ENCODE measurements at regions not wholly inside any gene's neighbourhood (a gene's known extent, or its start where the extent isn't known, plus 50 kb on each side); places are given as distances from the start of the nearest gene placed in this dataset.

DNA sequence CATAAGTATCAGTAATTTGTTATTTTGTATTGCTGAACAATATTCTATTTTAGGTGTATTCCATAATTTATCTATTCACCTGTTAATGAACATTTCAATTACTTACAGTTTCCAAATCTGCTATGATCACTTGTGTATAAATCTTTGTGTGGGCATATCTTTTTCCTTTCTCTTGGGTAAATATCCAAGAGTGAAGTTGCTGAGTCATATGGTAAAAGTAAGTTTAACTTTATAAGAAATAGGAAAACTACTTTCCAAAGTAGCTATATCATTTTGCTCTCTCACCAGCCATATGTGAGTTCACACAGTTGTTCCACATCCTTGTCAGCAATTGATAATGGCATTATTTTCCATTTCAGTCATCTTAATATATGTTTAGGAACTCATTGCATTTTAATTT lies 66.6 kb upstream of the KITLG start:
- no peaks in the 10 kb centered on the region for H3K4me1 Mint-ChIP-seq
- DNase-seq, result no peak
- no peaks in the 10 kb centered on the region for H3K9me3 Mint-ChIP-seq
- no peak overlapping the region for H3K27ac Mint-ChIP-seq
- H3K27me3 Mint-ChIP-seq, result no peaks in the 10 kb centered on the region
- POLR2A ChIA-PET, result no interaction called here
- H3K4me3 Mint-ChIP-seq, result no peak overlapping the region
- CTCF ChIA-PET, result no interaction called here
- H3K36me3 Mint-ChIP-seq (ENCODE audit: low read depth), result no peaks in the 10 kb centered on the region

DNA sequence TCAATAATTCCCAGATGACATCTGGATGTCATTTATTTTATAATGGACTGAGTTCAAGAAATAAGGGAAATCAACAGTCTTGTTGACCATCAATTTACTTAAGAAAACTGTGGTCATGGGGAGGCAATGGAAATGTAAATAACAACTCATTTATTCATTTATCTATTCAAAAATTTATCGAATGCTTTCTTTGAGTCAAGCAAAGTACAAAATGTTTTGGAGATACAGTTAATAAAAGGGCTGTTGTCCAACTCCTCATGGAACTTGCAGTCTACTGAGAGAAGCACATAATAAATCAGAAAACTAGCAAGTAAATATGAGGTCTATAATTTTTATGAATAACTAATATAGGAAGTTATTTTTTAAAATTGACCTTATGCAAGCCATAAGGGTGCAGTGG lies 65.5 kb upstream of the KITLG start:
- ChIA-PET CTCF (no interaction called here), POLR2A (no interaction called here)
- H3K4me3 Mint-ChIP-seq, result no peak overlapping the region
- H3K4me1 Mint-ChIP-seq, result no peaks in the 10 kb centered on the region
- H3K9me3 Mint-ChIP-seq, result no peaks in the 10 kb centered on the region
- no peaks in the 10 kb centered on the region for H3K36me3 Mint-ChIP-seq (ENCODE audit: low read depth)
- H3K27me3 Mint-ChIP-seq, result no peaks in the 10 kb centered on the region
- no peak overlapping the region for H3K27ac Mint-ChIP-seq
- DNase-seq, result no peak

DNA sequence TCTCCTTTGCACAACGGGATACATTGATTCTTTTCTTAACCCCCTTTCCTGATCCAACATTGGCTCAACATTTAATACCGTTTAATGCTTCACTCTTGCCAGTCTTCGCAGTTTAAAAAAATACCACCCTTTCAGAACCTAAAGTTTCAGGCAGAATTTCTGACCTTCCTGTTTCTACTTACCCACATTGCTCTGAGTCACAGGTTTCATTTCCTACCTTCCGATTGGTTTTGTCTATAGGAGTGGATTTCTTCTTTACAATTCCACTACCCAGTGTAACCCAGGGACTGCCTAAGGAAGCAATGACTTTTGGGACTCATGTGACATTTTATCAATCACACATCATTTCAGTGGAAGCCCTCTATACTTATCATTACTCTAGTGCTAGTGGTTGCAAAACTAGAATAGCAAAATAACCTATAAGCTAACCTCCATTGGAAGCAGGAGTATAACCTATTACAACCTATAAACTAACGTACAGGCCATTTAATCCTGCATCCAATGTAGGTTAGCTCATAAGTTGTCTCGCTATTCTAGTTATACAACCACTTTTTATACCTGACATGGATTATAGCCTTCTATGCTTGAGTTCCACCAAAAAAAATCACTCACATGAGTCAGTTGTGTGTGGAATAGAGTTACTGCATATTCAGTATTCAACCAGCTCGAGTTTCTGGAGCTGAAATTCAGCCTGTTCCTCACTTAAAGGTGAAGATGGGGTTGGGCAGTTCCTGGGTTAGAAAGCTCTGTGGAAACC lies 64.9 kb upstream of the KITLG start:
- no peak overlapping the region for H3K27ac Mint-ChIP-seq
- no peaks in the 10 kb centered on the region for H3K36me3 Mint-ChIP-seq (ENCODE audit: low read depth)
- no peaks in the 10 kb centered on the region for H3K4me1 Mint-ChIP-seq
- H3K27me3 Mint-ChIP-seq, result no peaks in the 10 kb centered on the region
- no peaks in the 10 kb centered on the region for H3K9me3 Mint-ChIP-seq
- H3K4me3 Mint-ChIP-seq, result no peak overlapping the region
- CTCF ChIA-PET, result no interaction called here
- POLR2A ChIA-PET, result no interaction called here
- no peak for DNase-seq

DNA sequence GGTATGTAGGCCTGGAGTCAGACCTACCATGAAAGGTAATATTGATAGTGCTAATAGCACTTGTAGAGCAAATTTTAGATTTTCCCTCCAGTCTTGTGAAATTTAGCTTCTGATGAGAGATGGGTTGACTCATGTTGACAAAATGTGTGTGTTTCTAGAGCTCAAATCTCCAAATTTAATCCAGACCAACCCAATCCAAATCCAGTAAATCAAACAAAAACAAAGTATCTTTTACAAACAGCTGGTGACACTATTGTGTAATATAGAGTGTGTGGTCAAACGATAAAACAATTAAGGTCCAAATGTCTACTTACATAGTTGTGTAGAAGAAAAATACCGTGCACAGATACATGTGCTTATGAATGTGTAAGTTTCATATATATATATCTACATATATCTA lies 63.4 kb upstream of the KITLG start:
- H3K36me3 Mint-ChIP-seq (ENCODE audit: low read depth), result no peaks in the 10 kb centered on the region
- CTCF ChIA-PET, result interaction anchor here (0.7 kb wide), 1 partner anchor 10 kb away, joined by 3 read pairs; no protein-coding TSS in a partner anchor

DNA sequence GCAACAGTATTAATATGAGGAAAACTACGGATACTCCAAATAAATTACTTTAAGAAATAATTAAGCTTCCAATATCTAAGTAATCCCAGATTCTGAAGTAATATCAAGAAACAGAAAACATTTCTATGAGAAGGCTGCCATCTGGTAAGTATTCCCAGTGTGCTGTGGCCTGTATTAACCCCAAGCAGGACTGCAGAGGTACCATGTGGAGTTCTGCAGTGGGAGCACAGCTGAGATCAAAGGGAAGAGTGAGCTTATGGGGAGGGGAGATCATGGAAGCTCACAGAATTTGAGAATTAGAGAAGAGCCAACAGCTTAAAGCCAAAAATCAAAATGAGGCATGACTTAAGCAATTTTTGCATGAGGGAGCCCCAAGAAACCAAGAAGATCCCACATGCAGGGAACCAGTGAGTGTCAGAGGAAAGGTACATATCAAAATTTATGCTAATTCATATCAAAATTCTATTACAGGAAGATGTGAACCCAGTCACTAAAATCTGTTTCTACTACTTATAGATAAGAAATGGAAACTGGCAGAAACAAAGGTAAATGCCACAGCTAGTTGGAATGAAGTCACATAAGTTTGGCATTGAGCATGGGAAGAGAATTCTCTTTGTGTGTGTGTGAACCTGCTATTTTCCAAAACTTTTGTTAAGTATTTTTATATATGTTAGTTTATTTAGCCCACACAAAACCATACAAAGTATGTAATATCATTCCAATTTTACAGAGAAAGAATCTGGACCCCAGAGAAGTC lies 62.6 kb upstream of the KITLG start:
- Mint-ChIP-seq H3K4me3 (no peak overlapping the region), H3K27ac (no peak overlapping the region), H3K27me3 (no peaks in the 10 kb centered on the region), H3K4me1 (no peaks in the 10 kb centered on the region), H3K9me3 (no peaks in the 10 kb centered on the region), H3K36me3 (ENCODE audit: low read depth) (no peaks in the 10 kb centered on the region)
- CTCF ChIA-PET, result interaction anchor here (0.7 kb wide), 1 partner anchor 9 kb away, joined by 3 read pairs; no protein-coding TSS in a partner anchor
- POLR2A ChIA-PET, result no interaction called here
- no peak for DNase-seq

More for the DNA sequence above, 63.4 kb upstream of the KITLG start:
- POLR2A ChIA-PET, result no interaction called here
- no peak overlapping the region for H3K27ac Mint-ChIP-seq
- no peaks in the 10 kb centered on the region for H3K27me3 Mint-ChIP-seq
- H3K9me3 Mint-ChIP-seq, result no peaks in the 10 kb centered on the region
- H3K4me1 Mint-ChIP-seq, result no peaks in the 10 kb centered on the region
- no peak overlapping the region for H3K4me3 Mint-ChIP-seq
- DNase-seq, result no peak

DNA sequence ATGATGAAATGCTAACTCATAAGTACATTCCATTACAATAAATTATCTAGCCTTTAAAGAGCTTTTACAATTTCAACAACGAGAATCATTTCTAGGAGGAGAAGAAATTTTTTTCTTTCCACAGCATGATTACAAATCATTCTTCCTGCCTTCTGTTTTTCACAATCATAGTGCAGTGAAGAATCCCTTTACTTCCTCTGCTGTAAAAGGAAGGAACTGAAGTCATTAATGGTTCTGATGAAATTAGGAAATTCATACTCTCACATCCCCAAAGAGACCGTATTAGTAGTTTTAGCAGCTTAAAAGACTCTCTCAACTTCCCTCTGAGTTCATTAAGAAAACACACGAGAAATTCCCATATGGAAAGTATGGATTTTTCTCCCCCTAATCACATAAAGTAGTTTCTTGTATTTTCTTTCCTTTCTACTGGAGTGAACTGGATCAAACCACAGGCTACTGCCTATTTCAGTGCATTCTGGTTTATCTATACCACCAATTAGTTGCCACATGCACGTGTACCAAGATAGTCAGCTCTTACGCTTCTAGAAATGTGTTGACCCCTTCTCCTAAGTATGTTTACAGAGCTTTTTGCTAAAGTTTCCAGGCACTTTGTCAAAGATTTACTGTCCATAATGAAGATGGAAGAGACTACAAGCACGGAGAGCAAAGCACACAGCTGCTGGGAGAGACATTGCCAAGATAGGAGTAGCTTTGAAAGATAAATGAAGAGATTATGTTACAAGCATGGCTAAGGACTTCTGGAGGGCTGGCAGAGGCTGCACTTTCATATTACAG lies 58.9 kb upstream of the KITLG start:
- CTCF ChIA-PET, result interaction anchor here (1.5 kb wide), 1 partner anchor 19 kb away, joined by 6 read pairs; no protein-coding TSS in a partner anchor
- Mint-ChIP-seq H3K27me3 (no peaks in the 10 kb centered on the region), H3K4me3 (no peak overlapping the region), H3K4me1 (no peaks in the 10 kb centered on the region), H3K9me3 (no peaks in the 10 kb centered on the region), H3K27ac (no peak overlapping the region), H3K36me3 (ENCODE audit: low read depth) (no peaks in the 10 kb centered on the region)
- no peak for DNase-seq
- POLR2A ChIA-PET, result no interaction called here

DNA sequence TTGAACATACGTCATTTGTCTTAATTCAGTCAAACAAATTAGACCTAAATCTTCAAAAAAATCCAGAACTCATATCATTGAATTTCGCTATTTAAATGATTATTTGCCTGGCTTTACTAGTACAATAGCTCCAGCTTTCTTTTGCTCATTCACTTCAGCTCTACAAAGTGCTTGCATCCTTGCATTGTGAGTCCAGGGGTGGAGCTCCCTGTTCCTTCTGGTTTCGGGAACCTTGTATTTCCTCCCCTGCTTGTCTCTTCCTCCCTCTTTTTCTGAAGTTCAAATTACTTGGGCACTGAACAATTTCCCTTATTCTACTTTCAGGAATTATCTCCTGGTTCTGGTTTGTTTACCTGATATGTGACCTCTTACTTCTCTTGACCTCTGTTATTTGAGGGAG lies 58.1 kb upstream of the KITLG start:
- ChIA-PET CTCF (interaction anchor here (1.5 kb wide), 1 partner anchor 20 kb away, joined by 6 read pairs; no protein-coding TSS in a partner anchor), POLR2A (no interaction called here)
- no peaks in the 10 kb centered on the region for H3K27me3 Mint-ChIP-seq
- H3K27ac Mint-ChIP-seq, result no peak overlapping the region
- H3K9me3 Mint-ChIP-seq, result no peaks in the 10 kb centered on the region
- no peaks in the 10 kb centered on the region for H3K4me1 Mint-ChIP-seq
- no peaks in the 10 kb centered on the region for H3K36me3 Mint-ChIP-seq (ENCODE audit: low read depth)
- no peak for DNase-seq
- no peak overlapping the region for H3K4me3 Mint-ChIP-seq

DNA sequence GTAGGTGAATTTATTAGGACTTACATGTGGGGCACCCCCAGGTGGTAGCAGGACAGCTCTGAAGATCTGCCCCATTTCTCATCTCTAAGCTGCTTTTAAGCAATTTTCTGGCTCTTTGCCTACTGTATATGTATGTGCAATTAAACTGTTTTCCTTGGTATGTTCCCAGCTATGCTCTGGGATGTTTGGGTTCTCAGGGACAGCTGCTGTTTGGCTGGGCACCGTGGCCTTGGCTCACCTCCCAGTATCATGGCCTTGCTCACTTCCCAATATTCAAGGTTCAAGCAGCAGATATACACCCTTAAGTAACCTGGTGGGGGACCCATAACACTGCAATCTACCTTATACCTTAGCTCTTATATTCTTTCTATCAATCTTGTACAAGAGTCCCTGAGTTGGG lies 53.7 kb upstream of the KITLG start:
- Mint-ChIP-seq H3K36me3 (ENCODE audit: low read depth) (no peaks in the 10 kb centered on the region), H3K4me1 (no peaks in the 10 kb centered on the region), H3K27ac (no peak overlapping the region), H3K27me3 (no peaks in the 10 kb centered on the region), H3K4me3 (no peak overlapping the region), H3K9me3 (no peaks in the 10 kb centered on the region)
- POLR2A ChIA-PET, result no interaction called here
- no peak for DNase-seq
- CTCF ChIA-PET, result interaction anchor here (0.8 kb wide), 1 partner anchor 9 kb away, joined by 3 read pairs; no protein-coding TSS in a partner anchor

DNA sequence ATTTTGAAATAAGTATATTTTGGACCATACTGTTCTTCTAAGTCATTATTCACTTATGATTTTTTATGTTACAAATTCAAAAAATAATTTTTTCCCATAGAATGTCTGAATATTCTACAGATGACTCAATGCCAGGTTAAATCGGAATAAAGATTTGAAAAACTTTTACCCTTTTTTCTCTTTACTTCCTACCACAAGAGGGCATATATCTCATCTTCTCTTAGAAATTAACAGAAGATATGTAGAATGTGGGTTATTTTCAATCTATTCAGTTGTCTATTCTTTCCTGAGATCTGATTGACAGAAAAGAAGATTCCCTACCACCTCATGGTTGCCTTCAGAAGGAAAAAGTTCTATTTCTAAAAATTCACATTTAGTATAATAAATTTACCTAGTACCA lies 53.0 kb upstream of the KITLG start:
- POLR2A ChIA-PET, result no interaction called here
- no peaks in the 10 kb centered on the region for H3K36me3 Mint-ChIP-seq (ENCODE audit: low read depth)
- CTCF ChIA-PET, result no interaction called here

DNA sequence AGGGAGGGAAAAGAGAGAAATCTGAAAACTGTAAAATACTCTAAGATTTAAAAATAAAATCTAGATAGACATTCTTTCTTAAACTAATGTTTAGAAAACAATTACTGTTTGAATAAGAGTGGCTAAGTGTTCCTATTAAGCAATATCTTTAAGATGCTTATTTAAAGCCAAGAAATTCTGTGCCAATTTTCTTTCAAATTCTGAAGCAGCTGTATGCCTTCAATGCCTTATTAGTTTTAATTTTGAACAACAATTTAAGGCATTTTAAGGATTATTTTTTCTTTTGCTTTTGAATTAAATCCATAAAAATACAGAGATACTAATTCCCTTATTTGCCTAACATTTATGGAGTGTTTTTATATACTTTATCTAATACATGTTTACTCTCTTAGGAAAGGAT lies 50.3 kb upstream of the KITLG start:
- Mint-ChIP-seq H3K27me3 (no peaks in the 10 kb centered on the region), H3K27ac (no peak overlapping the region), H3K4me1 (no peaks in the 10 kb centered on the region), H3K36me3 (ENCODE audit: low read depth) (no peaks in the 10 kb centered on the region), H3K9me3 (no peaks in the 10 kb centered on the region), H3K4me3 (no peak overlapping the region)
- ChIA-PET POLR2A (no interaction called here), CTCF (no interaction called here)
- DNase-seq, result no peak

More for the DNA sequence above, 53.0 kb upstream of the KITLG start:
- no peaks in the 10 kb centered on the region for H3K9me3 Mint-ChIP-seq
- H3K27me3 Mint-ChIP-seq, result no peaks in the 10 kb centered on the region
- H3K4me3 Mint-ChIP-seq, result no peak overlapping the region
- H3K4me1 Mint-ChIP-seq, result no peaks in the 10 kb centered on the region
- H3K27ac Mint-ChIP-seq, result no peak overlapping the region
- no peak for DNase-seq
